ENCODE measurements at regions not wholly inside any gene's neighbourhood (a gene's known extent, or its start where the extent isn't known, plus 50 kb on each side); places are given as distances from the start of the nearest gene placed in this dataset.

- TF ChIP-seq ZNF274 (IDR thresholded peaks at IDR 0.05; ENCODE audit: low read depth, low read length) (no peak), YY1 (IDR thresholded peaks at IDR 0.05; ENCODE audit: insufficient read depth, insufficient read length) (no peak), SUZ12 (IDR thresholded peaks at IDR 0.05; ENCODE audit: extremely low read depth, insufficient read depth, insufficient read length) (no peak)
Measured at GRCh38 chr5:17847286-17847685, 213.0 kb downstream of the TAF11L14 start.

Measured in NT2/D1 (cell line).